Fibroblast of pulmonary artery (primary cell): ENCODE measurements at regions not wholly inside any gene's neighbourhood (a gene's known extent, or its start where the extent isn't known, plus 50 kb on each side); places are given as distances from the start of the nearest gene placed in this dataset.

Experiments used
- DNase-seq: peaks from one replicate; pipeline ENCODE4 v3.0.0-alpha.2; 2010; ENCODE audit warnings: low read depth
- H3K4me3 ChIP-seq: replicated peaks from 2 replicates; pipeline ENCODE4 v1.5.1; 2011; ENCODE audit warnings: low read depth, mild to moderate bottlenecking, control low read depth, low read length, moderate library complexity
- TF ChIP-seq, protein P1 (sequence below): IDR thresholded peaks from 2 replicates; pipeline ENCODE4 v1.5.1; 2011; ENCODE audit warnings: mild to moderate bottlenecking, control low read depth, low read length, inconsistent platforms; ENCODE audit errors: missing control alignments

DNA sequence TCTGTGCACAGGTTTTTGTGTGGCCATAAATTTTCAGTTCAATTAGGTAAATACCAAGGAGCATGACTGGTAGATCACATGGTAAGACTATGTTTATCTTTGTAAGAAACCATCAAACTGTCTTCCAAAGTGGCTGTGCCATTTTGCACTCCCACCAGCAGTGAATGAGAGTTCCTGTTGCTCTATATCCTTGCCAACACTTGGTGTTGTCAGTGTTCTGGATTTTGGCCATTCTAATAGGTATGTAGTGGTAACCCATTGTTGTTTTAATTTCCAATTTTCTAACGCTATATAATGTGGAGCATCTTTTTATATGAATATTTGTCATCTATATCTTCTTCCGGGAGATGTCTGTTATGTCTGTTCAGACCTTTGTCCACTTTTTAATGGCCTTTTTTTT is 51.7 kb upstream of the MED4 start:
- no peak overlapping the region for H3K4me3 ChIP-seq
- TF ChIP-seq, protein P1, sequence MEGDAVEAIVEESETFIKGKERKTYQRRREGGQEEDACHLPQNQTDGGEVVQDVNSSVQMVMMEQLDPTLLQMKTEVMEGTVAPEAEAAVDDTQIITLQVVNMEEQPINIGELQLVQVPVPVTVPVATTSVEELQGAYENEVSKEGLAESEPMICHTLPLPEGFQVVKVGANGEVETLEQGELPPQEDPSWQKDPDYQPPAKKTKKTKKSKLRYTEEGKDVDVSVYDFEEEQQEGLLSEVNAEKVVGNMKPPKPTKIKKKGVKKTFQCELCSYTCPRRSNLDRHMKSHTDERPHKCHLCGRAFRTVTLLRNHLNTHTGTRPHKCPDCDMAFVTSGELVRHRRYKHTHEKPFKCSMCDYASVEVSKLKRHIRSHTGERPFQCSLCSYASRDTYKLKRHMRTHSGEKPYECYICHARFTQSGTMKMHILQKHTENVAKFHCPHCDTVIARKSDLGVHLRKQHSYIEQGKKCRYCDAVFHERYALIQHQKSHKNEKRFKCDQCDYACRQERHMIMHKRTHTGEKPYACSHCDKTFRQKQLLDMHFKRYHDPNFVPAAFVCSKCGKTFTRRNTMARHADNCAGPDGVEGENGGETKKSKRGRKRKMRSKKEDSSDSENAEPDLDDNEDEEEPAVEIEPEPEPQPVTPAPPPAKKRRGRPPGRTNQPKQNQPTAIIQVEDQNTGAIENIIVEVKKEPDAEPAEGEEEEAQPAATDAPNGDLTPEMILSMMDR: no peak
- no peak for DNase-seq

DNA sequence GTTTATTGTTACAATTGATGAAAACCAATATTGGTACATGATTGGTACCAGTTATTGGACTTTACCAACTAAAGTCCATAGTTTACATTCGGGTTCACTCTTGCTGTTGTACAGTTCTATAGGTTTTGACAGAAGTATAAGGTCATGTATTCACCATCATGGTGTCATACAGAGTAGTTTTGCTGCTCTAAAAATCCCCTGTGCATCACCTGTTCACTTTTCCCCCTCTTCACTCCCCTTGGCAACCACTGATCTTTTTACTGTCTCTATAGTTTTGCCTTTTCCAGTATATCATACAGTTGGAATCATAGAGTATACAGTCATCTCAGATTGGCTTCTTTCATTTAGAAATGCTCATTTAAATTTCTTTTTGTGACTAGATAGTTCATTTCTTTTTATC is 51.2 kb upstream of the MED4 start:
- TF ChIP-seq, protein P1: no peak
- no peak overlapping the region for H3K4me3 ChIP-seq
- no peak for DNase-seq
